C4-2B (cell line): ENCODE measurements at regions not wholly inside any gene's neighbourhood (a gene's known extent, or its start where the extent isn't known, plus 50 kb on each side); places are given as distances from the start of the nearest gene placed in this dataset.
"Not testable (repeated sequence)": the region's sequence is repeated elsewhere in the genome, so short reads cannot be mapped to it uniquely, and the experiment has no call there.

ENCODE experiments used
- H3K27ac ChIP-seq: fragments of 450-650 bp; 2 replicates; pipeline ENCODE4 v1.5.1; 2017
- ZFX ChIP-seq: fragments of 450-650 bp; IDR thresholded peaks from 2 replicates; pipeline ENCODE4 v1.6.1; 2017
- TF ChIP-seq, protein P1 (sequence below): fragments of 450-650 bp; conservative IDR thresholded peaks from 2 replicates; pipeline ENCODE4 v1.5.1; 2017; ENCODE audit warnings: mild to moderate bottlenecking

DNA sequence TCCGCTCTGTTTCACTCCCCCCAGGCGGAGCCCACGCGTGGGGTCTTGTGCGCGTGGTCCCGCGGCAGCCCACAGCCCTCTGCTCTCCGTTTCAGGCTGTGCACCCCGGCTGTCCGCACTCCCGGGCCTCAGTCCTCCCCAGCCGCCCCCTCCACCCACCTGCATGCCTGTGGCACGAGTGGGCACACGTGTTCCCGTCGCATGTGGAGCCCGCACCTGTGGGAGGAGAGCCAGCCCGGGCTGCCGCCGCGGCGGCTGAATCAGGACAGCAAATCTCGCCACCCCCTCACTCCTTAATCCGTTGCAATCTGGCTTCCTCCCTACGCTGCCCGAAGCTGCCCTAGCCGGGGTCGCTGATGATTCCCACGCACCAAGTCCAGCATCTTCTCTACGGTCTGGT lies 69.9 kb upstream of the GRIN2A start:
- no peak for TF ChIP-seq ZFX
- TF ChIP-seq, protein P1, sequence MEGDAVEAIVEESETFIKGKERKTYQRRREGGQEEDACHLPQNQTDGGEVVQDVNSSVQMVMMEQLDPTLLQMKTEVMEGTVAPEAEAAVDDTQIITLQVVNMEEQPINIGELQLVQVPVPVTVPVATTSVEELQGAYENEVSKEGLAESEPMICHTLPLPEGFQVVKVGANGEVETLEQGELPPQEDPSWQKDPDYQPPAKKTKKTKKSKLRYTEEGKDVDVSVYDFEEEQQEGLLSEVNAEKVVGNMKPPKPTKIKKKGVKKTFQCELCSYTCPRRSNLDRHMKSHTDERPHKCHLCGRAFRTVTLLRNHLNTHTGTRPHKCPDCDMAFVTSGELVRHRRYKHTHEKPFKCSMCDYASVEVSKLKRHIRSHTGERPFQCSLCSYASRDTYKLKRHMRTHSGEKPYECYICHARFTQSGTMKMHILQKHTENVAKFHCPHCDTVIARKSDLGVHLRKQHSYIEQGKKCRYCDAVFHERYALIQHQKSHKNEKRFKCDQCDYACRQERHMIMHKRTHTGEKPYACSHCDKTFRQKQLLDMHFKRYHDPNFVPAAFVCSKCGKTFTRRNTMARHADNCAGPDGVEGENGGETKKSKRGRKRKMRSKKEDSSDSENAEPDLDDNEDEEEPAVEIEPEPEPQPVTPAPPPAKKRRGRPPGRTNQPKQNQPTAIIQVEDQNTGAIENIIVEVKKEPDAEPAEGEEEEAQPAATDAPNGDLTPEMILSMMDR, result no peak
- H3K27ac ChIP-seq, result no peak overlapping the region

DNA sequence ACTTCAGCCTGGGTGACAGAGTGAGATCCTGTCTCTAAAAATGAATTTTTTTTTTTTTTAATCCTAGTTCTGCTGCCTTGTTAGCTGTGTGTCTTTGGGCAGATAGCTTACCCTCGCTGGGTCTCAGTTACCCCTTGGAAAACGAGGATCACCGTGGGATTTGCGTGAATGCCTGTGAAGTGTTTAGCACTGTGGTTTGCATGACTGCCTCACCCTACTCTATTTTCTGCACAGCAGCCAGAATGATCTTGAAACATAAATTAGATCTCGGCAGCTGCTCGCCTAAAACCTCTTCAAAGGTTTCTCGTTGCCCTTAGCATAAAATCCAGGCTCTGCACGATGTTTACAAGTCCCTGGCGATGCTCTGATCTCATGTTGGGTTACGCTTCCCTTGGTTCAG lies 71.2 kb upstream of the GRIN2A start:
- TF ChIP-seq, protein P1, result no peak
- no peak for TF ChIP-seq ZFX
- H3K27ac ChIP-seq, result no peak overlapping the region

DNA sequence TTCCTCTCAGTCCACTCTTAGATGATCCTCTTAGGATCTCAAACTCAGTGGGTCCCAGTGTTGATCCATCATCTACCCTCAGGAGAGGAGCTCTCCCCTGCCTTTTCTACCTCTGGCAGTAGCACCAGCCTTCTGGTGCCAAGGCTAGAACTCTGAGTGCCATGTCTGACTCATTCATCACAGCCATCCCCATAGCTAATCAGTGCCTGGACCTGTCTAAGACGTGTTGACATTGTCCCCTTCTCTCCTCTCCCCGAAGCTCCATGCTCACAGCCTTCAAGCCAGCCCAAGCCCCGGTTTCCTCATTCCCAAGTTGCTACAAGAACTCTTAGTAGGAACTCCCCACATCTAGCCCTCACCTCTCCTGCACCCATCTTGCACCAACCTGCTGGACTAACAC lies 73.5 kb upstream of the GRIN2A start:
- TF ChIP-seq, protein P1, result no peak
- no peak for TF ChIP-seq ZFX
- no peak overlapping the region for H3K27ac ChIP-seq

DNA sequence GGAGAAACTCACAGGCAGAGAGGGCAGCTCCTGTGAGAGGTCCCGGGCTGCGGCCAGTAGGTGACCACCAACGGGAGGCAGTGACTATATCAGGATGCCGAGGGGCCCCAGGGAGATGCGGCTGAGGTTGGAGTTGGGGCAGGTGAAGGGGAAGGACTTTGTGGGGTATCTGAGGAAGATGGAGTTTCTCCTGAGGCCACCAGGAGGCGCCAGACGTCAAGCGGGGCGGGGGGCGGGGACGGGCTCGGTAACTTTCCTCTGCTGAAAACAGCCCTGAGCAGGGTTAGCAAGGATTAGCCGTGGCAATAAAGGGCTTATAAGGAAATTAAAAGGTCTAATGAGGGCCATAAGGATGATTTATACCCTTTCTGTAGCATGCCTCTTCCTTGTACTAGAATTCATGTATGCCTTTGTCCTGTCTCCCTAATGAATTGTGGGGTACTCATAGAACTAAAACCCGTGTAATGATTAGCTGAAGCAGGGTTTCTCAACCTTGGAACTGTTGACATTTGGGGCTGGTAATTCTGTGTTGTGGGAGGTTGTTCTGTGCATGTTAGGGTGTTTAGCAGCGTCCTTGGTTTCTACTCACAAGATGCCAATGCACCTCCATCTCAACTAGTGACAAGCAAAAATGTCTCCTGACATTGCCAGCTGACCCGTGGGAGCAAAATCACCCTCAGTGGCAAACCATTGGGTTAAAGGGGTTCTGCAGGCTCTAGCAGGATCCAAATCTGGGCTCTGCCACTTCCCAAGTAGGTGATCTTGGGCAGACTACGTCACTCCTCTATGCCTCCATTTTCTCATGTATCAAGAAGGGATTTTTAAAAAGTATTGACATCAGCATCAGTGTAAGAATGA lies 74.8 kb upstream of the GRIN2A start:
- H3K27ac ChIP-seq, result no peak overlapping the region
- no peak for TF ChIP-seq ZFX
- TF ChIP-seq, protein P1, result peak; percentile 93

DNA sequence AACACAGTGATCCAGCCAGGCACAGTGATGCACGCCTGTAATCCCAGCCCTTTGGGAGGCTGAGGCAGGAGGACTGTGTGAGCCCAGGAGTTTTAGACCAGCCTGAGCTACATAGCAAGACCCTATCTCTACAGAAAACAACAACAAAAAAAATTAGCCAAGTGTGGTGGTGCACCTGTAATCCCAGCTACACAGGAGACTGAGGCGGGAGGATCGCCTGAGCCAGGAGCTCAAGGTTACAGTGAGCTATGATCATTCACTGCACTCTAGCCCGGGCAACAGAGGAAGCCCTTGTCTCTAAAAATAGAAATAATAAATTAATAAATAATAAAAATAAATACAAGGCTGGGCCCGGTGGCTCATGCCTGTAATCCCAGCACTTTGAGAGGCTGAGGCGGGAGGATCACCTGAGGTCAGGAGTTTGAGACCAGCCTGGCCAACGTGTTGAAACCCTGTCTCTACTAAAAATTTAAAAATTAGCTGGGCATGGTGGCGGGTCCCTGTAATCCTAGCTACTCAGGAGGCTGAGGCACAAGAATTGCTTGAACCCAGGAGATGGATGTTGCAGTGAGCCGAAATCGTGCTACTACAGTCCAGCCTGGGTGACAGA lies 75.5 kb upstream of the GRIN2A start:
- H3K27ac ChIP-seq, result not testable (repeated sequence)

DNA sequence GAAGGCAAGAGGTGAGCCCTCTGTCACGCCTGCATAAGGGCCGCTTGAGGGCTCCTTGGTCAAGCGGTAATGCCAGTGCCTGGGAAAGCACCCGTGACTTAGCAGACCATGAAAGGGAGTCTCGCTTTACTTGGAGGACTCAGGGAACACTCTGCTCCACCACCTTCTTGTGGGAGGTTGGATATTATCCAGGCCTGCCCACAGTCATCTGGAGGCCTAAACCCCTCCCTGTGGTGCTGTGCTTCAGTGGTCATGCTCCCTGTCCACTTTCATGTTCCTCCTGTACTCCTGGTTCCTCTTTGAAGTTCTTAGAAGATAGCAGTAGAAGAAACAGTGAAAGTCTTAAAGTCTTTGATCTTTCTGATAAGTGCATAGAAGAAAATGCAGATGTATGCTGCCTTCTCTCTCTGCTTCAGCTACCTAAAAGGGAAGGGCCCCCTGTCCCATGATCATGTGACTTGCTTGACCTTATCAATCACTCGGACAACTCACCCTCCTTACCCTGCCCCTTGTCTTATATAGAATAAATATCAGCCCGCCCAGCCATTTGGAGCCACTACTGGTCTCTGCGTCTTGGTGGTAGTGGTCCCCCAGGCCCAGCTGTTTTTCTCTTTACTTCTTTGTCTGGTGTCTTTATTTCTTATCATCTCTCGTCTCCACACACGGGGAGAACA lies 76.8 kb upstream of the GRIN2A start:
- not testable (repeated sequence) for H3K27ac ChIP-seq

DNA sequence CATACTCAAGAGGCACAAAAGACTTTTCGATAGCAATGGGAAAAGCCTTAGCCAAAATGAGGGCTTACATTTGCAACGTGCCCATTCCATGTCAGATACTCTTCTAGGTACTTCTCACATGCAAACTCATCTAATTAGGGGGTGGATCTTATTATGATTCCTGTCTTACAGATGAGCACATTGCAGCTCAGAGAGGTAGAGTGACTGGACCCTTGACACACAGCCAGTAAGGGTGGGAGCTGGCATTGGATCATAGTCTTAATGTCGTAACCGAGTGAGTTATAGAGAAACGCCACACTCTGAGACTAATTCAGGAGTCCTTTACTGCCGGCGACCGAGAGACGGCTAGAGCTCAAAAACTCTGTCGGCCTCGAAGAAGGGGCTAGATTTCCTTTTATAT lies 78.8 kb upstream of the GRIN2A start:
- TF ChIP-seq ZFX, result no peak
- no peak overlapping the region for H3K27ac ChIP-seq

DNA sequence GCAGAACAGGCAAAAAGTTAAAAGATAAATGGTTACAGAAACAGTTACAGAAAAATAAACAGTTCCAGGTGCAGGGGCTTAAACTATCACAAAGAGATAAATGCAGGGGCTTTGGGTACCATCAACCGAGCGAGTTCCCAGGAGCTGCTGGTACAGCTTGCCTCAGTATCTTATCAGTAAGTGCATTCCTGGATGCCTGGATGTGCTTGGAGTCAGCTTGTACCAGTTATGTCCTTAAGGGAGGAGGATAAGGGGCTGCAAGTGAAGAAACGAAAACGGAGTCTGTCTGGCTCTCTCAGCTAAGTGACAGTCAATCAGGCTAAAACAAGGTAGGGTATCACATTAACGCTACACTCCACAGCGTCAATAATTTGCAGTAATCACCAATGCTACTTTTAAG lies 79.3 kb upstream of the GRIN2A start:
- not testable (repeated sequence) for H3K27ac ChIP-seq

DNA sequence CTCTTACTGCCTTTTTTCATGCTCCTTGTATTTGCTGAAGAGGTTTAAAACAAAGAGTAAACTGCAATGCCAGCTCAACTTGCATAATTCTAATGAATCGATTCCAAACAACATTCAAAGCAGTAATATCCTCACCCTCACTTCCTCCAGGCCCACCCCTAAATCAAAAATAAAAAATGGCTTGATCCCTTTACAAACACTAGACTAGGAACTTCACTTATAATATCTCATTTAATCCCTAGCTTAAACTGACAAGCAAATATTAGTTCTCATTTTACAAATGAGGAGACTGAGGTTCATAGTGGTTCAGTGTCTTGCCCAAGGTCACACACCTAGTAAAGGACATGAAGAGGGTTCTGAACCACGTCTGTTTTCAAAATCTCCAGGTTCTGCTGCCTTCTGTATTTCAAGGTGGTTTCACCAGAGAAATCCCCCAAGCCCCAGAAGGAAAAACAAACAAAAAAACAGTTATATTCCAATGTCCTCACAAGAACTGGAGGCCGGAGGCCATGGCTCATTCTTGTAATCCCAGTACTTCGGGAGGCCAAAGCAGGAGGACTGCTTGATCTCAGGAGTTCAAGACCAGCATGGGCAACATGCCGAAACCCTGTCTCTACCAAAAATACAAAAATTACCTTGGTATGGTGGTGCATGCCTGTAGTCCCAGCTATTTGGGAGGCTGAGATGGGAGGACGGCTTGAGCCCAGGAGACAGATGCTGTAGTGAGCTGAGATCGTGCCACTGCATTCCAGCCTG lies 80.3 kb upstream of the GRIN2A start:
- no peak overlapping the region for H3K27ac ChIP-seq
- no peak for TF ChIP-seq ZFX
- TF ChIP-seq, protein P1, result no peak
